ENCODE measurements at regions not wholly inside any gene's neighbourhood (a gene's known extent, or its start where the extent isn't known, plus 50 kb on each side); places are given as distances from the start of the nearest gene placed in this dataset.

GRCh38 chr2:65580824-65581223, 148.4 kb upstream of the SPRED2 start:
- H3K27me3 ChIP-seq (ENCODE audit: low read length) = no peaks in the 10 kb centered on the region
- TF ChIP-seq, protein P1, sequence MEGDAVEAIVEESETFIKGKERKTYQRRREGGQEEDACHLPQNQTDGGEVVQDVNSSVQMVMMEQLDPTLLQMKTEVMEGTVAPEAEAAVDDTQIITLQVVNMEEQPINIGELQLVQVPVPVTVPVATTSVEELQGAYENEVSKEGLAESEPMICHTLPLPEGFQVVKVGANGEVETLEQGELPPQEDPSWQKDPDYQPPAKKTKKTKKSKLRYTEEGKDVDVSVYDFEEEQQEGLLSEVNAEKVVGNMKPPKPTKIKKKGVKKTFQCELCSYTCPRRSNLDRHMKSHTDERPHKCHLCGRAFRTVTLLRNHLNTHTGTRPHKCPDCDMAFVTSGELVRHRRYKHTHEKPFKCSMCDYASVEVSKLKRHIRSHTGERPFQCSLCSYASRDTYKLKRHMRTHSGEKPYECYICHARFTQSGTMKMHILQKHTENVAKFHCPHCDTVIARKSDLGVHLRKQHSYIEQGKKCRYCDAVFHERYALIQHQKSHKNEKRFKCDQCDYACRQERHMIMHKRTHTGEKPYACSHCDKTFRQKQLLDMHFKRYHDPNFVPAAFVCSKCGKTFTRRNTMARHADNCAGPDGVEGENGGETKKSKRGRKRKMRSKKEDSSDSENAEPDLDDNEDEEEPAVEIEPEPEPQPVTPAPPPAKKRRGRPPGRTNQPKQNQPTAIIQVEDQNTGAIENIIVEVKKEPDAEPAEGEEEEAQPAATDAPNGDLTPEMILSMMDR (IDR thresholded peaks at IDR 0.05; ENCODE audit: insufficient read depth, low read length, poor library complexity, severe bottlenecking) = no peak
- TF ChIP-seq EZH2phosphoT487 (conservative IDR thresholded peaks at IDR 0.05; ENCODE audit: low read length) = no peak
- H3K27ac ChIP-seq (ENCODE audit: low read depth, low read length) = no peak overlapping the region

DNA sequence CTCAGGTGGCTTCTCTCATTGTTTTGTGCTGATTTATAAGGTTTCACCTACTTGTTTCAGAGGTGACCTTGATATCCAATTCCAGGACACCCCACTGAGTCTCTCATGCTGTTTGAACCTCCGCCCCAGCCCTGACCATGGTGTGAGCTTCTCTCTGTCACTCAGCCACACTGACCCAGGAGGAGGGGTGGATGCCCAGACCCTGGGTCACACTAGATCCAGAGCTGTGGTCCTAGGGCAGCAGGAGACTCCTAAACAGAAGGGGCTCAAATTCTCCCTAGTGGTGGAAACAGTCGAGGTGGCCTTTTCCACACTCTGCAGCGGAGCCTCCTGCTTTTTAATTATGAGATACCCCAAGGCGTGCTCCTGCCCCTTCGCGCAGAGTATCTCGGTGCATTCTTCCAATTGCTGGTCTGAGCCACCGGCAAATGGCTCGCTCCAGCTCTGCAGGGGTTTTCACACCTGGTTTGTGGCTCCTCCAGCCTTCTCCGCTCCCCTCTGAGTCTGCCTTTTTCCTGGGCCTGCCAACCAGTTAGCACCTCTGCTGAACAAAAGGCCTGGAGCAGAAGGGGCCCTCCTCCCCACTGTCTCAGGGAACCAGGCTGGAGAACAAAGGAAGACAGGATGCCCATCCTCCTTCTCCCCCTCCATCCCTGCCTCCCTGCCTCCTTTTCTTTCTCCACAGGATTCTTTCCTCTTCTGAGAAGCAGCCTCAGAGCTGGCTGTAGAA, 147.3 kb upstream of the SPRED2 start:
- no peaks in the 10 kb centered on the region for H3K79me2 ChIP-seq (ENCODE audit: insufficient read depth, low read length)
- H3K4me2 ChIP-seq (ENCODE audit: low read depth, low read length, poor library complexity, severe bottlenecking) = no peak overlapping the region
- TF ChIP-seq, protein P1 (IDR thresholded peaks at IDR 0.05; ENCODE audit: insufficient read depth, low read length, poor library complexity, severe bottlenecking) = no peak
- no peak for TF ChIP-seq EZH2phosphoT487 (conservative IDR thresholded peaks at IDR 0.05; ENCODE audit: low read length)

More at GRCh38 chr2:65580824-65581223, 148.4 kb upstream of the SPRED2 start:
- Histone ChIP-seq H3K4me3 (ENCODE audit: insufficient read depth, low read length, poor library complexity, severe bottlenecking) (no peak overlapping the region), H3K36me3 (ENCODE audit: low read length) (no peaks in the 10 kb centered on the region), H4K20me1 (ENCODE audit: low read depth, low read length) (no peaks in the 10 kb centered on the region), H3K9me3 (ENCODE audit: insufficient read depth, low read length) (no peaks in the 10 kb centered on the region), H2AFZ (ENCODE audit: low read depth, low read length, severe bottlenecking) (no peak overlapping the region), H3F3A (ENCODE audit: insufficient read depth) (no peaks in the 10 kb centered on the region), H3K9ac (ENCODE audit: low read length) (no peak overlapping the region), H3K4me2 (ENCODE audit: low read depth, low read length, poor library complexity, severe bottlenecking) (no peak overlapping the region), H3K9me2 (replicated peaks; ENCODE audit: insufficient read depth, low read length) (no peaks in the 10 kb centered on the region), H3K79me2 (ENCODE audit: insufficient read depth, low read length) (no peaks in the 10 kb centered on the region)

DNA sequence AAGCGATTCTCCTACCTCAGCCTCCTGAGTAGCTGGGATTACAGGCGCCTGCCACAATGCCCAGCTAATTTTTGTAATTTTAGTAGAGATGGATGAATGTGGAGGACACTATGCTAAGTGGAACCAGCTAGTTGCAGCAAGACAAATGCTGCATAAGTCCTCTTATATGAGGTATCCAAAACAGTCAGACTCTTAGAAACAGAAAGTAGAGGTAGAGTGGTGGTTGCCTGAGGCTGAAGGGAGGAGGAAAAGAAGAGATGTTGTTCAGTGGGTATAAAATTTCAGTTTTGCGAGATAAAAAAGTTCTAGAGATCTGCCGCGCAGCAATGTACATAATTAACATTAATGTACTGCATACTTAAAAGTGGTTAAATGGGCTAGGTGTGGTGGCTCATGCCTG, 145.3 kb upstream of the SPRED2 start:
- no peaks in the 10 kb centered on the region for H3K27me3 ChIP-seq (ENCODE audit: low read length)
- H3K36me3 ChIP-seq (ENCODE audit: low read length) = no peaks in the 10 kb centered on the region
- no peaks in the 10 kb centered on the region for H3K79me2 ChIP-seq (ENCODE audit: insufficient read depth, low read length)
- no peak overlapping the region for H3K4me3 ChIP-seq (ENCODE audit: insufficient read depth, low read length, poor library complexity, severe bottlenecking)
- no peak overlapping the region for H3K27ac ChIP-seq (ENCODE audit: low read depth, low read length)
- TF ChIP-seq EZH2phosphoT487 (conservative IDR thresholded peaks at IDR 0.05; ENCODE audit: low read length) = no peak
- TF ChIP-seq, protein P1 (IDR thresholded peaks at IDR 0.05; ENCODE audit: insufficient read depth, low read length, poor library complexity, severe bottlenecking) = no peak
- no peak overlapping the region for H3K4me2 ChIP-seq (ENCODE audit: low read depth, low read length, poor library complexity, severe bottlenecking)
- H4K20me1 ChIP-seq (ENCODE audit: low read depth, low read length) = no peaks in the 10 kb centered on the region
- no peak overlapping the region for H3K9ac ChIP-seq (ENCODE audit: low read length)
- H3K9me2 ChIP-seq (replicated peaks; ENCODE audit: insufficient read depth, low read length) = no peaks in the 10 kb centered on the region
- no peaks in the 10 kb centered on the region for H3K9me3 ChIP-seq (ENCODE audit: insufficient read depth, low read length)
- H3F3A ChIP-seq (ENCODE audit: insufficient read depth) = no peaks in the 10 kb centered on the region
- H2AFZ ChIP-seq (ENCODE audit: low read depth, low read length, severe bottlenecking) = no peak overlapping the region

More for the DNA sequence above, 147.3 kb upstream of the SPRED2 start:
- no peak overlapping the region for H3K4me3 ChIP-seq (ENCODE audit: insufficient read depth, low read length, poor library complexity, severe bottlenecking)
- H3F3A ChIP-seq (ENCODE audit: insufficient read depth) = no peaks in the 10 kb centered on the region
- H2AFZ ChIP-seq (ENCODE audit: low read depth, low read length, severe bottlenecking) = no peak overlapping the region
- no peaks in the 10 kb centered on the region for H3K9me2 ChIP-seq (replicated peaks; ENCODE audit: insufficient read depth, low read length)
- H3K27ac ChIP-seq (ENCODE audit: low read depth, low read length) = no peak overlapping the region
- no peak overlapping the region for H3K9ac ChIP-seq (ENCODE audit: low read length)
- no peaks in the 10 kb centered on the region for H3K9me3 ChIP-seq (ENCODE audit: insufficient read depth, low read length)
- no peaks in the 10 kb centered on the region for H3K36me3 ChIP-seq (ENCODE audit: low read length)
- H3K27me3 ChIP-seq (ENCODE audit: low read length) = no peaks in the 10 kb centered on the region
- H4K20me1 ChIP-seq (ENCODE audit: low read depth, low read length) = no peaks in the 10 kb centered on the region
